HepG2 (cell line): ENCODE measurements at regions not wholly inside any gene's neighbourhood (a gene's known extent, or its start where the extent isn't known, plus 50 kb on each side); places are given as distances from the start of the nearest gene placed in this dataset.

Experiments used
- ATAC-seq: fragments of 200-7000 bp; cut with Tn5 transposase; 3 replicates; pipeline ENCODE4 v1.9.1; 2020; ENCODE audit warnings: mild to moderate bottlenecking, moderate library complexity
- BruUV-seq: library from RNA; stranded (reverse); fragments of 400-500 nt; replicated peaks from 2 replicates; lab custom pipeline; 2021; lab: Mats Ljungman, UMichigan
- CTCF ChIA-PET: fragments of 300-600 bp; formaldehyde crosslinking; extraction: SDS; loops from one replicate; lab custom pipeline; 2021; ENCODE audit warnings: low total read pairs, inconsistent platforms, low intra/inter-chr PET ratio; lab: Yijun Ruan, JAX
- POLR2A ChIA-PET: fragments of 350-600 bp; sonication (Branson Sonifier 250); formaldehyde crosslinking; loops from one replicate; lab custom pipeline; 2020; ENCODE audit warnings: antibody characterized with exemption, inconsistent platforms; lab: Yijun Ruan, JAX
- DNase-seq: peaks from one replicate; pipeline ENCODE4 v3.0.0-alpha.2; 2015; ENCODE audit warnings: low spot score
- FAIRE-seq: peaks from 3 replicates; lab custom pipeline; 2011; peaks lifted over from hg19 to GRCh38; lab: Jason Lieb, UNC
- H2AFZ ChIP-seq: one replicate; pipeline ENCODE4 v1.6.1; 2011; ENCODE audit warnings: low read length, inconsistent platforms
- H3K27ac ChIP-seq: fragments of 300-600 bp; 3 replicates; pipeline ENCODE4 v1.8.0; 2011; ENCODE audit warnings: mixed run types, mild to moderate bottlenecking, mixed read lengths, low read length, inconsistent platforms; ENCODE audit not compliant: insufficient read depth; ENCODE audit errors: extremely low read length
- H3K27me3 ChIP-seq, 2 experiments: fragments of 200-600 bp in 1 of 2; 2 replicates in 1 of 2; 3 replicates in 1 of 2; pipeline versions ENCODE4 v1.6.0 to v1.8.0; 2011; ENCODE audit warnings: low read length in 2 of 2, mild to moderate bottlenecking in 2 of 2, moderate library complexity in 2 of 2, inconsistent platforms in 1 of 2; ENCODE audit not compliant: insufficient read depth in 2 of 2, control insufficient read depth in 1 of 2
- H3K36me3 ChIP-seq, 2 experiments: fragments of 200-600 bp in 1 of 2; replicated peaks in 1 of 2; 2 replicates in 1 of 2; 3 replicates in 1 of 2; pipeline versions ENCODE4 v1.5.1 to v1.8.0; 2011; ENCODE audit warnings: low read length in 2 of 2, inconsistent platforms in 1 of 2; ENCODE audit not compliant: insufficient read depth in 2 of 2, control insufficient read depth in 1 of 2
- H3K4me1 ChIP-seq: 2 replicates; pipeline ENCODE4 v1.5.1; 2012; ENCODE audit warnings: low read length, inconsistent platforms; ENCODE audit not compliant: insufficient read depth
- H3K4me2 ChIP-seq: 2 replicates; pipeline ENCODE4 v1.6.0; 2011; ENCODE audit warnings: low read depth, low read length, inconsistent platforms
- H3K4me3 ChIP-seq, 3 experiments: fragments of 200-600 bp in 1 of 3; sonication (generic), shearing (Covaris generic) in 1 of 3; replicated peaks in 1 of 3; 2 replicates each; pipeline ENCODE4 v1.5.1; 2011 to 2016; ENCODE audit warnings: low read length in 3 of 3, inconsistent platforms in 2 of 3, low read depth in 2 of 3, mild to moderate bottlenecking in 2 of 3, control low read depth in 1 of 3, mixed read lengths in 1 of 3; ENCODE audit not compliant: insufficient read depth in 1 of 3
- H3K79me2 ChIP-seq: one replicate; pipeline ENCODE4 v1.6.1; 2011; ENCODE audit warnings: low read length, inconsistent platforms; ENCODE audit not compliant: insufficient read depth
- H3K9ac ChIP-seq: 2 replicates; pipeline ENCODE4 v1.6.0; 2011; ENCODE audit warnings: mild to moderate bottlenecking, low read depth, low read length, inconsistent platforms; ENCODE audit not compliant: insufficient read depth
- H3K9me3 ChIP-seq: 2 replicates; pipeline ENCODE4 v1.5.1; 2012; ENCODE audit warnings: mild to moderate bottlenecking, low read length
- H4K20me1 ChIP-seq: 2 replicates; pipeline ENCODE4 v1.6.0; 2011; ENCODE audit warnings: inconsistent platforms, mild to moderate bottlenecking, low read length, moderate library complexity; ENCODE audit not compliant: insufficient read depth
- DNMT1 ChIP-seq: sonication (generic); formaldehyde crosslinking; IDR thresholded peaks from 2 replicates; pipeline ENCODE4 v1.5.1; 2020; ENCODE audit warnings: mild to moderate bottlenecking, missing genetic modification reagents
- DR1 ChIP-seq: sonication (generic); formaldehyde crosslinking; IDR thresholded peaks from 2 replicates; pipeline ENCODE4 v1.8.0; 2021; ENCODE audit warnings: mild to moderate bottlenecking, missing genetic modification reagents, inconsistent platforms
- ERF ChIP-seq: IDR thresholded peaks from 2 replicates; pipeline ENCODE4 v1.6.1; 2018; ENCODE audit warnings: missing biosample characterization, missing genetic modification reagents
- GABPB1 ChIP-seq: IDR thresholded peaks from 2 replicates; pipeline ENCODE4 v1.6.1; 2016; ENCODE audit warnings: mild to moderate bottlenecking, missing genetic modification reagents, moderate library complexity, missing compliant biosample characterization
- JUN ChIP-seq: sonication (generic); formaldehyde crosslinking; IDR thresholded peaks from 2 replicates; pipeline ENCODE4 v1.4.0; 2020; ENCODE audit warnings: mild to moderate bottlenecking, missing genetic modification reagents
- MED8 ChIP-seq: sonication (generic); formaldehyde crosslinking; IDR thresholded peaks from 2 replicates; pipeline ENCODE4 v1.8.1; 2023; ENCODE audit warnings: mild to moderate bottlenecking, missing genetic modification reagents; ENCODE audit not compliant: insufficient replicate concordance
- PHF20 ChIP-seq: sonication (generic); formaldehyde crosslinking; IDR thresholded peaks from 2 replicates; pipeline ENCODE4 v1.5.0; 2020; ENCODE audit warnings: mild to moderate bottlenecking, missing genetic modification reagents
- REL ChIP-seq: sonication (generic); formaldehyde crosslinking; conservative IDR thresholded peaks from 2 replicates; pipeline ENCODE4 v1.8.0; 2022; ENCODE audit warnings: mild to moderate bottlenecking, missing genetic modification reagents, moderate library complexity
- RFX5 ChIP-seq: IDR thresholded peaks from 2 replicates; pipeline ENCODE4 v1.6.1; 2011; ENCODE audit warnings: low read depth, low read length, improper control_type of control experiment
- SNAI1 ChIP-seq: sonication (generic); formaldehyde crosslinking; IDR thresholded peaks from 2 replicates; pipeline ENCODE4 v1.5.0; 2020; ENCODE audit warnings: mild to moderate bottlenecking, missing genetic modification reagents, borderline replicate concordance
- TCF7L2 ChIP-seq: IDR thresholded peaks from 2 replicates; pipeline ENCODE4 v1.6.1; 2011; ENCODE audit warnings: mild to moderate bottlenecking, low read depth, low read length, moderate library complexity
- TP53 ChIP-seq: sonication (generic); formaldehyde crosslinking; conservative IDR thresholded peaks from 2 replicates; pipeline ENCODE4 v1.4.0; 2020; ENCODE audit warnings: missing genetic modification reagents
- ZNF572 ChIP-seq: sonication (generic); formaldehyde crosslinking; IDR thresholded peaks from 2 replicates; pipeline ENCODE4 v1.5.1; 2020; ENCODE audit warnings: mild to moderate bottlenecking, missing genetic modification reagents
- ZNF788 ChIP-seq: sonication (generic); formaldehyde crosslinking; IDR thresholded peaks from 2 replicates; pipeline ENCODE4 v1.5.0; 2020; ENCODE audit warnings: mild to moderate bottlenecking, missing genetic modification reagents, borderline replicate concordance
- WGBS: methylation state at CpG from one replicate; pipeline ENCODE4 v1.1.6; 2017; ENCODE audit warnings: low lambda C conversion rate; 5-methylcytosine and 5-hydroxymethylcytosine counted together
- in situ Hi-C: cut with HindIII; loops from 2 replicates; pipeline ENCODE4 v1.10.0; 2017; ENCODE audit warnings: low pct_unique_long_range_greater_than_20kb; ENCODE audit not compliant: extremely low pct_ligation_motif_present
- intact Hi-C: fragments of 100-400 bp; cut with micrococcal nuclease; formaldehyde crosslinking; loops from one replicate; pipeline ENCODE4 v1.10.0; 2022; ENCODE audit not compliant: unreplicated experiment
- TF ChIP-seq, protein P1 (sequence below): sonication (generic); formaldehyde crosslinking; IDR thresholded peaks from 2 replicates; pipeline ENCODE4 v1.8.0; 2022; ENCODE audit warnings: missing genetic modification reagents, mild to moderate bottlenecking, inconsistent platforms, borderline replicate concordance
- TF ChIP-seq, protein P2 (sequence below): sonication (generic); formaldehyde crosslinking; IDR thresholded peaks from 2 replicates; pipeline ENCODE4 v1.4.0; 2020; ENCODE audit warnings: missing genetic modification reagents
- TF ChIP-seq, protein P3 (sequence below): sonication (generic); formaldehyde crosslinking; IDR thresholded peaks from 2 replicates; pipeline ENCODE4 v1.4.0; 2020; ENCODE audit warnings: mild to moderate bottlenecking, missing genetic modification reagents, borderline replicate concordance
- TF ChIP-seq, protein P4 (sequence below): sonication (generic); formaldehyde crosslinking; IDR thresholded peaks from 2 replicates; pipeline ENCODE4 v1.8.0; 2022; ENCODE audit warnings: missing genetic modification reagents, mild to moderate bottlenecking, moderate library complexity, borderline replicate concordance

DNA sequence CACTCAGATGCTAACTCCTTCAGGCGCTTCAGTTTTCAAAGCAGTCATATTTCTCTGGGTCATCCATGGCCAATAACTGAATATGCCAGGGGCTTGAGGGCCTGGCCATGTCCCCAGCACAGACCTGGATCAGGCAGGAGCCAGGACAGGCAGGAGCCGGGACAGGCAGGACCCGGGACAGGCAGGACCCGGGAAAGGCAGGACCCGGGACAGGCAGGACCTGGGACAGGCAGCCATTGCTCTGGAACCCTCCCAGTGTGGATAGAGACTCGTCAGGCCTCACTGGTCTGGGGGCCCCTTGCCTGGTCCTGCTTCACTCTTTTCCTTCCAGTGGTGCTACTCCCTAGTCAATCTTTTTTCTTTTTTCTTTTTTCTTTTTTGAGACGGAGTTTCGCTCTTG lies 117.5 kb upstream of the TEX51 start (continued):
- TF ChIP-seq, protein P1, sequence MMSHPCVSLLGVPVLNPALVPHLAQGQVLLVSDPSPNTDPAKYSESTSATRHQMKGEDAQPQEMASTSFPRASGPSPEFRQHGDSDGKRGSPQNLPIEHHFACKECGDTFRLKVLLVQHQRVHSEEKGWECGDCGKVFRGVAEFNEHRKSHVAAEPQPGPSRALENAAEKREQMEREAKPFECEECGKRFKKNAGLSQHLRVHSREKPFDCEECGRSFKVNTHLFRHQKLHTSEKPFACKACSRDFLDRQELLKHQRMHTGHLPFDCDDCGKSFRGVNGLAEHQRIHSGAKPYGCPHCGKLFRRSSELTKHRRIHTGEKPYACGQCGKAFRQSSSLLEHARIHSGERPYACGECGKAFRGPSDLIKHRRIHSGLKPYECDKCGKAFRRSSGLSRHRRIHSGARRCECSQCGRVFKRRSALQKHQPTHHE (CRISPR knock-in tag) = no peak
- no peak for TF ChIP-seq GABPB1 (CRISPR knock-in tag)
- TF ChIP-seq, all 625 proteins: peak for 0

DNA sequence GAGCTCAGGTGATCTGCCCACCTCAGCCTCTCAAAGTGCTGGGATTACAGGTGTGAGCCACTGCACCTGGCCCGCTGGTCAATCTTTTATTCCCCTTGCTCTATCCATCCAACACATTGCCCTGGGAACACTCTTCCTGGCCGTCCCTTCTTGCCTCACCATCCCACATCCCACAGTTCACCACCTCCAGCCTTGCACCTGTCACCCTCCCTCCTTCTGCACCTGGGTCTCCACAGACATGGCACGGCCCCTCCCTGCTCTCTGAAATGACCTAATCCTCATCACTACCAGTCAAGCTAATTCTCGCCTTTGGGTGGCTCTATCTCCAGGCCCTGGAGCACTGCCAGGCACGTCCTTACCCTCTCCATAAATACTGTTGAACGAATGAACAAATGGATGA lies 116.9 kb upstream of the TEX51 start:
- ChIA-PET POLR2A (no interaction called here), CTCF (no interaction called here)
- DNase-seq (no peak), FAIRE-seq (no peak)
- Histone ChIP-seq H3K27ac (no peak overlapping the region), H4K20me1 (no peaks in the 10 kb centered on the region)
- TF ChIP-seq, protein P2, sequence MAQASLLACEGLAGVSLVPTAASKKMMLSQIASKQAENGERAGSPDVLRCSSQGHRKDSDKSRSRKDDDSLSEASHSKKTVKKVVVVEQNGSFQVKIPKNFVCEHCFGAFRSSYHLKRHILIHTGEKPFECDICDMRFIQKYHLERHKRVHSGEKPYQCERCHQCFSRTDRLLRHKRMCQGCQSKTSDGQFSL (CRISPR knock-in tag) = no peak
- no peak for TF ChIP-seq SNAI1
- no peak for TF ChIP-seq MED8
- TF ChIP-seq, protein P3, sequence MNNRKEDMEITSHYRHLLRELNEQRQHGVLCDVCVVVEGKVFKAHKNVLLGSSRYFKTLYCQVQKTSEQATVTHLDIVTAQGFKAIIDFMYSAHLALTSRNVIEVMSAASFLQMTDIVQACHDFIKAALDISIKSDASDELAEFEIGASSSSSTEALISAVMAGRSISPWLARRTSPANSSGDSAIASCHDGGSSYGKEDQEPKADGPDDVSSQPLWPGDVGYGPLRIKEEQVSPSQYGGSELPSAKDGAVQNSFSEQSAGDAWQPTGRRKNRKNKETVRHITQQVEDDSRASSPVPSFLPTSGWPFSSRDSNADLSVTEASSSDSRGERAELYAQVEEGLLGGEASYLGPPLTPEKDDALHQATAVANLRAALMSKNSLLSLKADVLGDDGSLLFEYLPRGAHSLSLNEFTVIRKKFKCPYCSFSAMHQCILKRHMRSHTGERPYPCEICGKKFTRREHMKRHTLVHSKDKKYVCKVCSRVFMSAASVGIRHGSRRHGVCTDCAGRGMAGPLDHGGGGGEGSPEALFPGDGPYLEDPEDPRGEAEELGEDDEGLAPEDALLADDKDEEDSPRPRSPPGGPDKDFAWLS (CRISPR knock-in tag) = no peak
- TF ChIP-seq DR1 (CRISPR knock-in tag) = no peak
- no peak for TF ChIP-seq ERF (CRISPR knock-in tag)
- no peak for TF ChIP-seq REL (CRISPR knock-in tag)
- TF ChIP-seq ZNF788 (CRISPR knock-in tag) = no peak
- TF ChIP-seq RFX5 = no peak
- TF ChIP-seq PHF20 (CRISPR knock-in tag) = no peak
- no peak for TF ChIP-seq ZNF572 (CRISPR knock-in tag)
- TF ChIP-seq DNMT1 (CRISPR knock-in tag) = no peak
- TF ChIP-seq, protein P4, sequence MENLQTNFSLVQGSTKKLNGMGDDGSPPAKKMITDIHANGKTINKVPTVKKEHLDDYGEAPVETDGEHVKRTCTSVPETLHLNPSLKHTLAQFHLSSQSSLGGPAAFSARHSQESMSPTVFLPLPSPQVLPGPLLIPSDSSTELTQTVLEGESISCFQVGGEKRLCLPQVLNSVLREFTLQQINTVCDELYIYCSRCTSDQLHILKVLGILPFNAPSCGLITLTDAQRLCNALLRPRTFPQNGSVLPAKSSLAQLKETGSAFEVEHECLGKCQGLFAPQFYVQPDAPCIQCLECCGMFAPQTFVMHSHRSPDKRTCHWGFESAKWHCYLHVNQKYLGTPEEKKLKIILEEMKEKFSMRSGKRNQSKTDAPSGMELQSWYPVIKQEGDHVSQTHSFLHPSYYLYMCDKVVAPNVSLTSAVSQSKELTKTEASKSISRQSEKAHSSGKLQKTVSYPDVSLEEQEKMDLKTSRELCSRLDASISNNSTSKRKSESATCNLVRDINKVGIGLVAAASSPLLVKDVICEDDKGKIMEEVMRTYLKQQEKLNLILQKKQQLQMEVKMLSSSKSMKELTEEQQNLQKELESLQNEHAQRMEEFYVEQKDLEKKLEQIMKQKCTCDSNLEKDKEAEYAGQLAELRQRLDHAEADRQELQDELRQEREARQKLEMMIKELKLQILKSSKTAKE (CRISPR knock-in tag) = no peak
- no peak for TF ChIP-seq JUN (CRISPR knock-in tag)
- no peak for TF ChIP-seq TCF7L2
- no peak for TF ChIP-seq TP53 (CRISPR knock-in tag)
- TF ChIP-seq, all 625 proteins: peak for 0
- Histone ChIP-seq H2AFZ (no peak overlapping the region), H3K9ac (no peak overlapping the region), H3K27me3 (peaks cover 3 to 50% of the 10 kb centered on the region in 2 experiments), H3K4me3 (no peak overlapping the region), H3K4me1 (peaks cover 5% of the 10 kb centered on the region), H3K9me3 (no peaks in the 10 kb centered on the region), H3K36me3 (no peaks in the 10 kb centered on the region), H3K4me2 (no peak overlapping the region), H3K79me2 (no peaks in the 10 kb centered on the region)
- intact Hi-C loops (no loop called here), in situ Hi-C loops (loop anchor here (25.0 kb wide), 1 partner anchor 1970 kb away; no protein-coding TSS in a partner anchor)
- no TSS peak for BruUV-seq
- 3% methylated on average over 6 of the region's 6 CpGs for WGBS
- no peak for ATAC-seq
